Liver (tissue), 8 donors: ENCODE measurements at regions not wholly inside any gene's neighbourhood (a gene's known extent, or its start where the extent isn't known, plus 50 kb on each side); places are given as distances from the start of the nearest gene placed in this dataset.

Experiments
- DNase-seq: peaks from one replicate; pipeline ENCODE4 v3.0.0-alpha.2; 2017; ENCODE audit warnings: low spot score
- H3K27ac ChIP-seq, 2 donors: one replicate each; pipeline ENCODE4 v1.7.0; 2013; ENCODE audit warnings: inconsistent platforms in 2 of 2, low read length in 2 of 2, control low read depth in 1 of 2, low read depth in 1 of 2, mild to moderate bottlenecking in 1 of 2
- H3K27me3 ChIP-seq, 4 donors: one replicate each; pipeline versions ENCODE4 v1.6.1 to v1.7.0; 2013; ENCODE audit warnings: low read length in 3 of 4, inconsistent platforms in 1 of 4, mild to moderate bottlenecking in 1 of 4, moderate library complexity in 1 of 4; ENCODE audit not compliant: control insufficient read depth in 4 of 4, insufficient read depth in 4 of 4
- H3K36me3 ChIP-seq, 4 donors: one replicate each; pipeline versions ENCODE4 v1.6.1 to v1.7.0; 2013; ENCODE audit warnings: low read length in 3 of 4, mild to moderate bottlenecking in 3 of 4, low read depth in 1 of 4, moderate library complexity in 1 of 4; ENCODE audit not compliant: control insufficient read depth in 4 of 4, insufficient read depth in 3 of 4
- H3K4me1 ChIP-seq, 4 donors: one replicate each; pipeline versions ENCODE4 v1.6.1 to v1.7.0; 2013; ENCODE audit warnings: low read length in 3 of 4, mild to moderate bottlenecking in 3 of 4, moderate library complexity in 1 of 4; ENCODE audit not compliant: control insufficient read depth in 4 of 4, insufficient read depth in 4 of 4
- H3K4me3 ChIP-seq, 3 donors: one replicate each; pipeline versions ENCODE4 v1.6.1 to v1.7.0; 2013; ENCODE audit warnings: low read length in 3 of 3, control low read depth in 1 of 3, low read depth in 1 of 3, mild to moderate bottlenecking in 1 of 3
- H3K9ac ChIP-seq, 2 donors: one replicate each; pipeline ENCODE4 v1.7.0; 2013; ENCODE audit warnings: low read length in 2 of 2, mild to moderate bottlenecking in 2 of 2, moderate library complexity in 2 of 2, control low read depth in 1 of 2, low read depth in 1 of 2
- H3K9me3 ChIP-seq, 4 donors: one replicate each; pipeline versions ENCODE4 v1.6.1 to v1.7.0; 2013; ENCODE audit warnings: low read length in 3 of 4; ENCODE audit not compliant: control insufficient read depth in 4 of 4
- ATF3 ChIP-seq: IDR thresholded peaks from 2 replicates; pipeline ENCODE4 v1.6.1; 2016; ENCODE audit warnings: antibody characterized with exemption
- EGR1 ChIP-seq, 2 donors: IDR thresholded peaks; 2 replicates each; pipeline ENCODE4 v1.6.1; 2016 to 2018; ENCODE audit warnings: antibody characterized with exemption in 2 of 2, low read depth in 2 of 2
- FOXA1 ChIP-seq: IDR thresholded peaks from 2 replicates; pipeline ENCODE4 v1.6.1; 2016; ENCODE audit warnings: antibody characterized with exemption
- FOXA2 ChIP-seq: IDR thresholded peaks from 2 replicates; pipeline ENCODE4 v1.6.1; 2016; ENCODE audit warnings: antibody characterized with exemption
- GABPA ChIP-seq, 2 donors: IDR thresholded peaks in 1 of 2; conservative IDR thresholded peaks in 1 of 2; 2 replicates each; pipeline ENCODE4 v1.6.1; 2016; ENCODE audit warnings: antibody characterized with exemption in 2 of 2, mild to moderate bottlenecking in 1 of 2, moderate library complexity in 1 of 2
- HNF4A ChIP-seq, 2 donors: conservative IDR thresholded peaks; 2 replicates each; pipeline ENCODE4 v1.6.1; 2016; ENCODE audit warnings: antibody characterized with exemption in 2 of 2, mild to moderate bottlenecking in 2 of 2
- HNF4G ChIP-seq: IDR thresholded peaks from 2 replicates; pipeline ENCODE4 v1.6.1; 2016; ENCODE audit warnings: antibody characterized with exemption
- JUND ChIP-seq, 2 donors: IDR thresholded peaks; 2 replicates each; pipeline ENCODE4 v1.6.1; 2016; ENCODE audit warnings: antibody characterized with exemption in 2 of 2
- NR2F2 ChIP-seq: IDR thresholded peaks from 2 replicates; pipeline ENCODE4 v1.6.1; 2016; ENCODE audit warnings: antibody characterized with exemption
- RAD21 ChIP-seq, 2 donors: IDR thresholded peaks; 2 replicates each; pipeline ENCODE4 v1.6.1; 2016; ENCODE audit warnings: antibody characterized with exemption in 2 of 2, mild to moderate bottlenecking in 2 of 2
- REST ChIP-seq: IDR thresholded peaks from 2 replicates; pipeline ENCODE4 v1.6.1; 2016; ENCODE audit warnings: antibody characterized with exemption, mild to moderate bottlenecking
- RXRA ChIP-seq, 2 donors: IDR thresholded peaks; 2 replicates each; pipeline ENCODE4 v1.6.1; 2017 to 2018; ENCODE audit warnings: antibody characterized with exemption in 2 of 2, mild to moderate bottlenecking in 1 of 2
- SP1 ChIP-seq: IDR thresholded peaks from 2 replicates; pipeline ENCODE4 v1.6.1; 2018; ENCODE audit warnings: antibody characterized with exemption, mild to moderate bottlenecking
- TAF1 ChIP-seq: conservative IDR thresholded peaks from 2 replicates; pipeline ENCODE4 v1.6.1; 2016; ENCODE audit warnings: antibody characterized with exemption, mild to moderate bottlenecking
- YY1 ChIP-seq: IDR thresholded peaks from 2 replicates; pipeline ENCODE4 v1.6.1; 2016; ENCODE audit warnings: antibody characterized with exemption, mild to moderate bottlenecking
- WGBS: extraction: QIAGEN DNeasy Blood & Tissue Kit; methylation state at CpG from one replicate; pipeline ENCODE4 v1.1.7; 2013; 5-methylcytosine and 5-hydroxymethylcytosine counted together
- TF ChIP-seq, protein P1 (sequence below): fragments of 150-350 bp; IDR thresholded peaks from 2 replicates; pipeline ENCODE4 v1.5.1; 2017; ENCODE audit warnings: improper control_type of control experiment, low read depth, low read length; ENCODE audit not compliant: missing input control
- TF ChIP-seq, protein P2 (sequence below): IDR thresholded peaks from 2 replicates; pipeline ENCODE4 v1.6.1; 2016; ENCODE audit warnings: antibody characterized with exemption
- TF ChIP-seq, protein P3 (sequence below): IDR thresholded peaks from 2 replicates; pipeline ENCODE4 v1.6.1; 2016; ENCODE audit warnings: antibody characterized with exemption
- donor health status: healthy.
- donor health status: healthy.
- donor health status: healthy.
- donor health status: healthy.
- donor health status: healthy.

GRCh38 chr3:117744935-117745334 is 1035.4 kb downstream of the TUSC7 start:
- Histone ChIP-seq H3K4me3 (no peak overlapping the region), H3K4me1 (no peaks in the 10 kb centered on the region), H3K27ac (no peak overlapping the region), H3K36me3 (no peaks in the 10 kb centered on the region), H3K9me3 (no peaks in the 10 kb centered on the region), H3K9ac (no peak overlapping the region), H3K27me3 (no peaks in the 10 kb centered on the region)
- 38% methylated on average over 1 of the region's 1 CpG for WGBS
- no peak for DNase-seq
- TF ChIP-seq HNF4G (no peak), NR2F2 (no peak), FOXA2 (no peak), SP1 (no peak), REST (no peak), YY1 (no peak), RXRA (IDR thresholded peaks at IDR 0.05) (no peak), JUND (IDR thresholded peaks at IDR 0.05) (no peak), ATF3 (no peak), HNF4A (conservative IDR thresholded peaks at IDR 0.05) (no peak), EGR1 (IDR thresholded peaks at IDR 0.05; ENCODE audit: low read depth in 2 of 2) (no peak), RAD21 (IDR thresholded peaks at IDR 0.05) (no peak), TAF1 (no peak), GABPA (IDR thresholded peaks at IDR 0.05 in 1 of 2, conservative IDR thresholded peaks at IDR 0.05 in 1 of 2) (no peak), FOXA1 (no peak)
- TF ChIP-seq, protein P1, sequence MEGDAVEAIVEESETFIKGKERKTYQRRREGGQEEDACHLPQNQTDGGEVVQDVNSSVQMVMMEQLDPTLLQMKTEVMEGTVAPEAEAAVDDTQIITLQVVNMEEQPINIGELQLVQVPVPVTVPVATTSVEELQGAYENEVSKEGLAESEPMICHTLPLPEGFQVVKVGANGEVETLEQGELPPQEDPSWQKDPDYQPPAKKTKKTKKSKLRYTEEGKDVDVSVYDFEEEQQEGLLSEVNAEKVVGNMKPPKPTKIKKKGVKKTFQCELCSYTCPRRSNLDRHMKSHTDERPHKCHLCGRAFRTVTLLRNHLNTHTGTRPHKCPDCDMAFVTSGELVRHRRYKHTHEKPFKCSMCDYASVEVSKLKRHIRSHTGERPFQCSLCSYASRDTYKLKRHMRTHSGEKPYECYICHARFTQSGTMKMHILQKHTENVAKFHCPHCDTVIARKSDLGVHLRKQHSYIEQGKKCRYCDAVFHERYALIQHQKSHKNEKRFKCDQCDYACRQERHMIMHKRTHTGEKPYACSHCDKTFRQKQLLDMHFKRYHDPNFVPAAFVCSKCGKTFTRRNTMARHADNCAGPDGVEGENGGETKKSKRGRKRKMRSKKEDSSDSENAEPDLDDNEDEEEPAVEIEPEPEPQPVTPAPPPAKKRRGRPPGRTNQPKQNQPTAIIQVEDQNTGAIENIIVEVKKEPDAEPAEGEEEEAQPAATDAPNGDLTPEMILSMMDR = no peak
- TF ChIP-seq, protein P2, sequence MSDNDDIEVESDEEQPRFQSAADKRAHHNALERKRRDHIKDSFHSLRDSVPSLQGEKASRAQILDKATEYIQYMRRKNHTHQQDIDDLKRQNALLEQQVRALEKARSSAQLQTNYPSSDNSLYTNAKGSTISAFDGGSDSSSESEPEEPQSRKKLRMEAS = no peak
- TF ChIP-seq, protein P3, sequence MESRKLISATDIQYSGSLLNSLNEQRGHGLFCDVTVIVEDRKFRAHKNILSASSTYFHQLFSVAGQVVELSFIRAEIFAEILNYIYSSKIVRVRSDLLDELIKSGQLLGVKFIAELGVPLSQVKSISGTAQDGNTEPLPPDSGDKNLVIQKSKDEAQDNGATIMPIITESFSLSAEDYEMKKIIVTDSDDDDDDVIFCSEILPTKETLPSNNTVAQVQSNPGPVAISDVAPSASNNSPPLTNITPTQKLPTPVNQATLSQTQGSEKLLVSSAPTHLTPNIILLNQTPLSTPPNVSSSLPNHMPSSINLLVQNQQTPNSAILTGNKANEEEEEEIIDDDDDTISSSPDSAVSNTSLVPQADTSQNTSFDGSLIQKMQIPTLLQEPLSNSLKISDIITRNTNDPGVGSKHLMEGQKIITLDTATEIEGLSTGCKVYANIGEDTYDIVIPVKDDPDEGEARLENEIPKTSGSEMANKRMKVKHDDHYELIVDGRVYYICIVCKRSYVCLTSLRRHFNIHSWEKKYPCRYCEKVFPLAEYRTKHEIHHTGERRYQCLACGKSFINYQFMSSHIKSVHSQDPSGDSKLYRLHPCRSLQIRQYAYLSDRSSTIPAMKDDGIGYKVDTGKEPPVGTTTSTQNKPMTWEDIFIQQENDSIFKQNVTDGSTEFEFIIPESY = no peak

- 76% methylated on average over 6 of the region's 6 CpGs for WGBS
- no peak for DNase-seq
- Histone ChIP-seq H3K9ac (no peak overlapping the region), H3K27ac (no peak overlapping the region), H3K36me3 (no peaks in the 10 kb centered on the region), H3K4me1 (no peaks in the 10 kb centered on the region), H3K27me3 (no peaks in the 10 kb centered on the region), H3K4me3 (no peak overlapping the region), H3K9me3 (no peaks in the 10 kb centered on the region)
- no peak for TF ChIP-seq RXRA (IDR thresholded peaks at IDR 0.05)
- TF ChIP-seq FOXA2 = no peak
- TF ChIP-seq HNF4A (conservative IDR thresholded peaks at IDR 0.05) = no peak
These were observed 1035.9 kb downstream of the TUSC7 start for GRCh38 chr3:117745516-117745915.
